ENCODE measurements at regions not wholly inside any gene's neighbourhood (a gene's known extent, or its start where the extent isn't known, plus 50 kb on each side); places are given as distances from the start of the nearest gene placed in this dataset.

DNA sequence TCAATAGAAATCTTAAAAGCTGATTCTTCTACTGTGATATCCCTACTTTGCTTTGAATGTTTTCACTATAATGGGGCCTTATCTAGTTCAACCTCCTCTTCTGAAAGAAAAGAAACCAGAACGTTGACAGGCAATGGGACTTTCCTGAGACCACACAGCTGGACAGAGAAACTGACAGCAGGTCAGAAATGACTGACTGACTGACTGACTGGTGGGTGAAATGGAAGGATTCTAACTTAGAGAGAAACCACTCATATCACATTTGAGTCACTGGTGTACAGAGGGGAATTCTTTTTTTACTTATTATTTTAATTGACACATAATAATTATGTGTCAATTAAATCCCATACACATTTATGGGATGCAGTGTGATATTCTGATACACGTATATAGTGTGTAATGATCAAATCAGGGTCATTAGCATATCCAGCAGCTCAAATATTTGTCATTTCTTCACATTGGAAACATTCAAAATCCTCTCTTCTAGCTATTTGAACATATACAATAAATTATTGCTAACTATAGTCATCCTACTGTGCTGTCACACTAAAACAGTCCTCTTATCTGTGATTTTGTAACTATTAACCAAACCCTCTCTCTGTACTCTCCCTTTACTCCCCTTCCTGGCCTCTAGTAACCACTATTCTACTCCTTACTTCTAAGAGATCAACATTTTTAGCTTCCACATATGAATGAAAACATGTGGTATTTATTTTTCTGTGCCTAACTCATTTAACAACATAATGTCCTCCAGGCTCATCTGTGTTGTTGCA is 64.8 kb upstream of the NRSN1 start:
- TF ChIP-seq, protein P1, sequence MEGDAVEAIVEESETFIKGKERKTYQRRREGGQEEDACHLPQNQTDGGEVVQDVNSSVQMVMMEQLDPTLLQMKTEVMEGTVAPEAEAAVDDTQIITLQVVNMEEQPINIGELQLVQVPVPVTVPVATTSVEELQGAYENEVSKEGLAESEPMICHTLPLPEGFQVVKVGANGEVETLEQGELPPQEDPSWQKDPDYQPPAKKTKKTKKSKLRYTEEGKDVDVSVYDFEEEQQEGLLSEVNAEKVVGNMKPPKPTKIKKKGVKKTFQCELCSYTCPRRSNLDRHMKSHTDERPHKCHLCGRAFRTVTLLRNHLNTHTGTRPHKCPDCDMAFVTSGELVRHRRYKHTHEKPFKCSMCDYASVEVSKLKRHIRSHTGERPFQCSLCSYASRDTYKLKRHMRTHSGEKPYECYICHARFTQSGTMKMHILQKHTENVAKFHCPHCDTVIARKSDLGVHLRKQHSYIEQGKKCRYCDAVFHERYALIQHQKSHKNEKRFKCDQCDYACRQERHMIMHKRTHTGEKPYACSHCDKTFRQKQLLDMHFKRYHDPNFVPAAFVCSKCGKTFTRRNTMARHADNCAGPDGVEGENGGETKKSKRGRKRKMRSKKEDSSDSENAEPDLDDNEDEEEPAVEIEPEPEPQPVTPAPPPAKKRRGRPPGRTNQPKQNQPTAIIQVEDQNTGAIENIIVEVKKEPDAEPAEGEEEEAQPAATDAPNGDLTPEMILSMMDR (IDR thresholded peaks at IDR 0.05) = no peak
- TF ChIP-seq EZH2phosphoT487 (IDR thresholded peaks at IDR 0.05) (no peak), EZH2 (IDR thresholded peaks at IDR 0.05) (no peak)
- no peak overlapping the region for H3K4me3 ChIP-seq

DNA sequence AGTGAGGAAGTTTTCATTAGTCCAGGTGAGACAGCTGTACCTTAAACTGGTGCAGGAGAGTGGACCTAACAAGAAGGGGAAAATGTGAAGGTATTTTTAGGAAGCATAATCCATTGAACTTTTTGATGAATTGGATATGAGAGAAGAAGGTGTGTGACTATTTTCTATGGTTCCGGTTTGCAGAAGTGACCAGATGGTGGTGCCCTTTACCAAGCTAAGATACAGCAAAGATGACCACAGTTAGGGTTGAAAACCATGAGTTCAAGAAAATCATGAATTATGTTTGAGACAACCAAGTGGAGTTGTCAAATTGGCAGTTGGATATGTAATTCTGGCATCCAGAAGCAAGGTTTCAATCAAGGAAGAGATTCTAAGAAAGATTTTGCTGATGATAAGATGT is 61.9 kb upstream of the NRSN1 start:
- no peak overlapping the region for H3K9ac ChIP-seq
- no peaks in the 10 kb centered on the region for H3K79me2 ChIP-seq (ENCODE audit: low read depth)
- Mint-ChIP-seq H3K36me3 (no peaks in the 10 kb centered on the region), H3K27ac (no peak overlapping the region), H3K4me3 (no peak overlapping the region), H3K9me3 (no peaks in the 10 kb centered on the region), H3K27me3 (ENCODE audit: insufficient read depth, low read depth) (no peaks in the 10 kb centered on the region), H3K4me1 (peaks cover 1% of the 10 kb centered on the region)
- H3K4me3 ChIP-seq = no peak overlapping the region
- H3K27me3 ChIP-seq = no peaks in the 10 kb centered on the region
- no peaks in the 10 kb centered on the region for H4K20me1 ChIP-seq (ENCODE audit: low read depth)
- no peak overlapping the region for H3K4me2 ChIP-seq
- no peaks in the 10 kb centered on the region for H3K9me3 ChIP-seq (ENCODE audit: low read depth)
- no peaks in the 10 kb centered on the region for H3K4me1 ChIP-seq
- TF ChIP-seq, protein P1 (IDR thresholded peaks at IDR 0.05) = peak; percentile 84
- TF ChIP-seq EZH2phosphoT487 (IDR thresholded peaks at IDR 0.05) (no peak), EZH2 (IDR thresholded peaks at IDR 0.05) (no peak)
- no peak overlapping the region for H3K27ac ChIP-seq
- H2AFZ ChIP-seq (replicated peaks) = no peak overlapping the region
- H3K36me3 ChIP-seq = no peaks in the 10 kb centered on the region
- peak; percentile 50 for DNase-seq (ENCODE audit: low spot score)
- H3F3A ChIP-seq (ENCODE audit: low read depth) = no peaks in the 10 kb centered on the region

More for the DNA sequence above, 64.8 kb upstream of the NRSN1 start:
- Histone ChIP-seq H3K9ac (no peak overlapping the region), H2AFZ (replicated peaks) (no peak overlapping the region), H3K9me3 (ENCODE audit: low read depth) (no peaks in the 10 kb centered on the region), H3K27me3 (no peaks in the 10 kb centered on the region), H3F3A (ENCODE audit: low read depth) (no peaks in the 10 kb centered on the region), H3K36me3 (no peaks in the 10 kb centered on the region), H3K79me2 (ENCODE audit: low read depth) (no peaks in the 10 kb centered on the region), H3K27ac (no peak overlapping the region), H3K4me1 (no peaks in the 10 kb centered on the region), H3K4me2 (no peak overlapping the region), H4K20me1 (ENCODE audit: low read depth) (no peaks in the 10 kb centered on the region)
- Mint-ChIP-seq H3K36me3 (no peaks in the 10 kb centered on the region), H3K27me3 (ENCODE audit: insufficient read depth, low read depth) (no peaks in the 10 kb centered on the region), H3K4me3 (no peak overlapping the region), H3K9me3 (no peaks in the 10 kb centered on the region), H3K4me1 (no peaks in the 10 kb centered on the region), H3K27ac (no peak overlapping the region)
- no peak for DNase-seq (ENCODE audit: low spot score)

DNA sequence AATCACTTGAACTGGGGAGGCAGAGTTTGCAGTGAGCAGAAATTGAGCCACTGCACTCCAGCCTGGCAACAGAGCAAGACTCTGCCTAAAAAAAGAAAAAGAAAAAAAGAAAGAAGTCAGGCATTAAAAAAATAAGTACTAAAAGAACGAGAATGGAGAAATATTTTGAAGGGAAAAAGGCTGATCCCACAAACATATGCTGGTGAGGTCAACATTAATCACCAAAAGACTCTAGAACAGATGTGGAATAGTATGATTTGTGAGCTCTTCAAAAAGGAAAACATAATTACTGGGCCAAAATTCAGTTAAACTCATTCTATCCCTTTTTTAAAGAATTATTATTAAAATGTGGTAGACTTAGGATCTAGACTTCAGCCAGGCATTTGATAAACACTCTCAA is 61.2 kb upstream of the NRSN1 start:
- H3K27ac ChIP-seq = no peak overlapping the region
- no peak overlapping the region for H3K27ac Mint-ChIP-seq
- no peak for TF ChIP-seq EZH2 (IDR thresholded peaks at IDR 0.05)
- TF ChIP-seq, protein P1 (IDR thresholded peaks at IDR 0.05) = no peak
- TF ChIP-seq EZH2phosphoT487 (IDR thresholded peaks at IDR 0.05) = no peak
- no peaks in the 10 kb centered on the region for H3K36me3 ChIP-seq
- H3K79me2 ChIP-seq (ENCODE audit: low read depth) = no peaks in the 10 kb centered on the region
- no peak overlapping the region for H2AFZ ChIP-seq (replicated peaks)
- no peaks in the 10 kb centered on the region for H3K36me3 Mint-ChIP-seq
- DNase-seq (ENCODE audit: low spot score) = no peak
- H3K9ac ChIP-seq = no peak overlapping the region
- H3K27me3 ChIP-seq = no peaks in the 10 kb centered on the region
- no peaks in the 10 kb centered on the region for H3K9me3 Mint-ChIP-seq
- H3K4me1 Mint-ChIP-seq = peaks cover 6% of the 10 kb centered on the region
- H3F3A ChIP-seq (ENCODE audit: low read depth) = no peaks in the 10 kb centered on the region
- H4K20me1 ChIP-seq (ENCODE audit: low read depth) = no peaks in the 10 kb centered on the region
- no peaks in the 10 kb centered on the region for H3K9me3 ChIP-seq (ENCODE audit: low read depth)
- H3K4me3 Mint-ChIP-seq = no peak overlapping the region
- no peak overlapping the region for H3K4me3 ChIP-seq
- H3K4me1 ChIP-seq = no peaks in the 10 kb centered on the region
- H3K4me2 ChIP-seq = no peak overlapping the region
- H3K27me3 Mint-ChIP-seq (ENCODE audit: insufficient read depth, low read depth) = no peaks in the 10 kb centered on the region

Data from neural progenitor cell (in vitro differentiated cells).